ENCODE measurements at regions not wholly inside any gene's neighbourhood (a gene's known extent, or its start where the extent isn't known, plus 50 kb on each side); places are given as distances from the start of the nearest gene placed in this dataset.

- TF ChIP-seq EZH2 (IDR thresholded peaks at IDR 0.05; ENCODE audit: borderline replicate concordance, low read depth, low read length, severe bottlenecking): no peak
- TF ChIP-seq CTCF (IDR thresholded peaks at IDR 0.05; ENCODE audit: extremely low read depth in 1 of 2, insufficient read depth in 1 of 2, low read depth in 1 of 2, low read length in 2 of 2): no peak
- no peak for TF ChIP-seq POLR2A (IDR thresholded peaks at IDR 0.05; ENCODE audit: low read depth, low read length)
- no peak for TF ChIP-seq JUN (IDR thresholded peaks at IDR 0.05; ENCODE audit: borderline replicate concordance, insufficient read depth, insufficient read length, low read depth)
- no peak for TF ChIP-seq POLR2AphosphoS5 (IDR thresholded peaks at IDR 0.05; ENCODE audit: insufficient read depth, low read depth, low read length)
These were observed 249.7 kb downstream of the EMX2 start for GRCh38 chr10:117792214-117792613.

Measured in endothelial cell of umbilical vein (primary cell).